ENCODE measurements at regions not wholly inside any gene's neighbourhood (a gene's known extent, or its start where the extent isn't known, plus 50 kb on each side); places are given as distances from the start of the nearest gene placed in this dataset.

GRCh38 chr5:173800340-173800739 lies 87.8 kb upstream of the CPEB4 start:
- TF ChIP-seq ZNF550 (CRISPR knock-in tag; IDR thresholded peaks at IDR 0.05; ENCODE audit: borderline replicate concordance) (no peak), ZFAT (CRISPR knock-in tag; conservative IDR thresholded peaks at IDR 0.05) (no peak), PAX8 (CRISPR knock-in tag; IDR thresholded peaks at IDR 0.05; ENCODE audit: borderline replicate concordance) (no peak), RBM39 (IDR thresholded peaks at IDR 0.05; ENCODE audit: low read depth, low read length, poor library complexity, severe bottlenecking) (no peak), EZH2 (conservative IDR thresholded peaks at IDR 0.05; ENCODE audit: low read depth, low read length) (no peak), EP300 (IDR thresholded peaks at IDR 0.05; ENCODE audit: low read depth in 2 of 2, low read length in 2 of 2) (no peak), EP300 (CRISPR knock-in tag; IDR thresholded peaks at IDR 0.05; ENCODE audit: borderline replicate concordance) (no peak), RAD21 (CRISPR knock-in tag; IDR thresholded peaks at IDR 0.05) (no peak), ZNF276 (CRISPR knock-in tag; IDR thresholded peaks at IDR 0.05; ENCODE audit: low read depth) (no peak), POLR2A (IDR thresholded peaks at IDR 0.05; ENCODE audit: insufficient read depth in 1 of 2, low read depth in 2 of 2, low read length in 2 of 2) (no peak), YY1 (IDR thresholded peaks at IDR 0.05; ENCODE audit: insufficient read depth, insufficient replicate concordance, low read depth, low read length) (no peak)
- TF ChIP-seq, protein P1, sequence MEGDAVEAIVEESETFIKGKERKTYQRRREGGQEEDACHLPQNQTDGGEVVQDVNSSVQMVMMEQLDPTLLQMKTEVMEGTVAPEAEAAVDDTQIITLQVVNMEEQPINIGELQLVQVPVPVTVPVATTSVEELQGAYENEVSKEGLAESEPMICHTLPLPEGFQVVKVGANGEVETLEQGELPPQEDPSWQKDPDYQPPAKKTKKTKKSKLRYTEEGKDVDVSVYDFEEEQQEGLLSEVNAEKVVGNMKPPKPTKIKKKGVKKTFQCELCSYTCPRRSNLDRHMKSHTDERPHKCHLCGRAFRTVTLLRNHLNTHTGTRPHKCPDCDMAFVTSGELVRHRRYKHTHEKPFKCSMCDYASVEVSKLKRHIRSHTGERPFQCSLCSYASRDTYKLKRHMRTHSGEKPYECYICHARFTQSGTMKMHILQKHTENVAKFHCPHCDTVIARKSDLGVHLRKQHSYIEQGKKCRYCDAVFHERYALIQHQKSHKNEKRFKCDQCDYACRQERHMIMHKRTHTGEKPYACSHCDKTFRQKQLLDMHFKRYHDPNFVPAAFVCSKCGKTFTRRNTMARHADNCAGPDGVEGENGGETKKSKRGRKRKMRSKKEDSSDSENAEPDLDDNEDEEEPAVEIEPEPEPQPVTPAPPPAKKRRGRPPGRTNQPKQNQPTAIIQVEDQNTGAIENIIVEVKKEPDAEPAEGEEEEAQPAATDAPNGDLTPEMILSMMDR (CRISPR knock-in tag; IDR thresholded peaks at IDR 0.05): no peak
- TF ChIP-seq, protein P2, sequence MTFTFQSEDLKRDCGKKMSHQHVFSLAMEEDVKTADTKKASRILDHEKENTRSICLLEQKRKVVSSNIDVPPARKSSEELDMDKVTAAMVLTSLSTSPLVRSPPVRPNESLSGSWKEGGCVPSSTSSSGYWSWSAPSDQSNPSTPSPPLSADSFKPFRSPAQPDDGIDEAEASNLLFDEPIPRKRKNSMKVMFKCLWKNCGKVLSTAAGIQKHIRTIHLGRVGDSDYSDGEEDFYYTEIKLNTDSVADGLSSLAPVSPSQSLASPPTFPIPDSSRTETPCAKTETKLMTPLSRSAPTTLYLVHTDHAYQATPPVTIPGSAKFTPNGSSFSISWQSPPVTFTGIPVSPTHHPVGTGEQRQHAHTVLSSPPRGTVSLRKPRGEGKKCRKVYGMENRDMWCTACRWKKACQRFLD (CRISPR knock-in tag; IDR thresholded peaks at IDR 0.05; ENCODE audit: borderline replicate concordance): no peak
- TF ChIP-seq, protein P3, sequence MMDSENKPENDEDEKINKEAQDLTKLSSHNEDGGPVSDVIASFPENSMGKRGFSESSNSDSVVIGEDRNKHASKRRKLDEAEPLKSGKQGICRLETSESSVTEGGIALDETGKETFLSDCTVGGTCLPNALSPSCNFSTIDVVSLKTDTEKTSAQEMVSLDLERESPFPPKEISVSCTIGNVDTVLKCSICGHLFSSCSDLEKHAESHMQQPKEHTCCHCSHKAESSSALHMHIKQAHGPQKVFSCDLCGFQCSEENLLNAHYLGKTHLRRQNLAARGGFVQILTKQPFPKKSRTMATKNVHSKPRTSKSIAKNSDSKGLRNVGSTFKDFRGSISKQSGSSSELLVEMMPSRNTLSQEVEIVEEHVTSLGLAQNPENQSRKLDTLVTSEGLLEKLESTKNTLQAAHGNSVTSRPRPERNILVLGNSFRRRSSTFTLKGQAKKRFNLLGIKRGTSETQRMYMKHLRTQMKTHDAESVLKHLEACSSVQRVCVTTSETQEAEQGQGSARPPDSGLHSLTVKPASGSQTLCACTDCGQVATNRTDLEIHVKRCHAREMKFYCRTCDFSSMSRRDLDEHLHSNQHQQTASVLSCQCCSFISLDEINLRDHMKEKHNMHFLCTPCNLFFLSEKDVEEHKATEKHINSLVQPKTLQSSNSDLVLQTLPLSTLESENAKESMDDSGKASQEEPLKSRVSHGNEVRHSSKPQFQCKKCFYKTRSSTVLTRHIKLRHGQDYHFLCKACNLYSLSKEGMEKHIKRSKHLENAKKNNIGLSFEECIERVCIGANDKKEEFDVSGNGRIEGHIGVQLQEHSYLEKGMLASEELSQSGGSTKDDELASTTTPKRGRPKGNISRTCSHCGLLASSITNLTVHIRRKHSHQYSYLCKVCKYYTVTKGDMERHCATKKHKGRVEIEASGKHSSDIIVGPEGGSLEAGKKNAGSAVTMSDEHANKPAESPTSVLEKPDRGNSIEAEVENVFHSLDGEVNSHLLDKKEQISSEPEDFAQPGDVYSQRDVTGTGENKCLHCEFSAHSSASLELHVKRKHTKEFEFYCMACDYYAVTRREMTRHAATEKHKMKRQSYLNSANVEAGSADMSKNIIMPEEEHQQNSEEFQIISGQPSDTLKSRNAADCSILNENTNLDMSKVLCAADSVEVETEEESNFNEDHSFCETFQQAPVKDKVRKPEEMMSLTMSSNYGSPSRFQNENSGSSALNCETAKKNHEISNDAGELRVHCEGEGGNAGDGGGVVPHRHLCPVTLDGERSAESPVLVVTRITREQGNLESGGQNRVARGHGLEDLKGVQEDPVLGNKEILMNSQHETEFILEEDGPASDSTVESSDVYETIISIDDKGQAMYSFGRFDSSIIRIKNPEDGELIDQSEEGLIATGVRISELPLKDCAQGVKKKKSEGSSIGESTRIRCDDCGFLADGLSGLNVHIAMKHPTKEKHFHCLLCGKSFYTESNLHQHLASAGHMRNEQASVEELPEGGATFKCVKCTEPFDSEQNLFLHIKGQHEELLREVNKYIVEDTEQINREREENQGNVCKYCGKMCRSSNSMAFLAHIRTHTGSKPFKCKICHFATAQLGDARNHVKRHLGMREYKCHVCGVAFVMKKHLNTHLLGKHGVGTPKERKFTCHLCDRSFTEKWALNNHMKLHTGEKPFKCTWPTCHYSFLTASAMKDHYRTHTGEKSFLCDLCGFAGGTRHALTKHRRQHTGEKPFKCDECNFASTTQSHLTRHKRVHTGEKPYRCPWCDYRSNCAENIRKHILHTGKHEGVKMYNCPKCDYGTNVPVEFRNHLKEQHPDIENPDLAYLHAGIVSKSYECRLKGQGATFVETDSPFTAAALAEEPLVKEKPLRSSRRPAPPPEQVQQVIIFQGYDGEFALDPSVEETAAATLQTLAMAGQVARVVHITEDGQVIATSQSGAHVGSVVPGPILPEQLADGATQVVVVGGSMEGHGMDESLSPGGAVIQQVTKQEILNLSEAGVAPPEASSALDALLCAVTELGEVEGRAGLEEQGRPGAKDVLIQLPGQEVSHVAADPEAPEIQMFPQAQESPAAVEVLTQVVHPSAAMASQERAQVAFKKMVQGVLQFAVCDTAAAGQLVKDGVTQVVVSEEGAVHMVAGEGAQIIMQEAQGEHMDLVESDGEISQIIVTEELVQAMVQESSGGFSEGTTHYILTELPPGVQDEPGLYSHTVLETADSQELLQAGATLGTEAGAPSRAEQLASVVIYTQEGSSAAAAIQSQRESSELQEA (CRISPR knock-in tag; IDR thresholded peaks at IDR 0.05; ENCODE audit: not compliant biosample characterization): no peak

All from HepG2 (cell line).